ENCODE measurements at regions not wholly inside any gene's neighbourhood (a gene's known extent, or its start where the extent isn't known, plus 50 kb on each side); places are given as distances from the start of the nearest gene placed in this dataset.

DNA sequence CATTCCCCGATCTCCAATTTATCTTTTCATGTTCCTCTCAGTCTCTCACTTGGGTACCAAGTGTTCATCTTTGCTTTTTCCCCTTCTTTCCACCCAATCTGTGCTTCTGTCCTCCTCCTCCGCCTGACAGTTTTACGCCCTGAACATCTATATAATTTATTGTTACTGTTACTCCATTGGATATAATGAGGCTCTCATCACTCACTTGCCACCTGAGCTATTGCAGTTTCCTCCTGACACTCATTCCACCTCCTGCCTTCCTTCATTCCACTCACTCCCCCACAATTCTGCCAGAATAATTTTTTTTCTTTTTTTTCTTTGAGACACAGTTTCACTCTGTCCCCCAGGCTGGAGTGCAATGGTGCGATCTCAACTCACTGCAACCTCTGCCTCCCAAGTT lies 77.6 kb upstream of the SORBS2 start:
- no peak for DNase-seq (ENCODE audit: low read depth)
- in situ Hi-C loops (cut with HindIII; ENCODE audit: low pct_unique_long_range_greater_than_20kb, low sequenced_read_pairs), result no loop called here

DNA sequence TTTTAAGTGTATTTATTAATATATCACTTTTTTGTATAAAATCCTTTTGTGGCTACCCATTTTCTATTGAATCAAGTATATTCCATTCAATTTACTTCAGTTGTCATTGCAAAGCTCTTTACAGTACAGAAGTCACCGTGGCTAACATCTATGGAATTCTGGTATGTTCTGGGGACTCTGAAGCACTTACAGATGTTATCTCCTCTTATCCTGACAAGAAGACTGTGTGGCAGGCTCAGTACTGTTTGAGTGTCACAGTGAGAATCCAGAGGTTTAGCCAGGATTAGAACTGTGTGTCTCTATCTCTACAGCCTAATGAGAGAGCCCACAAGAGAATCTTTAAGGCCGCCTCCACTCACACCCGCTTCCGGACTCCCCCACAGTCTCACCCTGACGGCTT lies 78.2 kb upstream of the SORBS2 start:
- no peak for DNase-seq (ENCODE audit: low read depth)
- in situ Hi-C loops (cut with HindIII; ENCODE audit: low pct_unique_long_range_greater_than_20kb, low sequenced_read_pairs), result no loop called here

DNA sequence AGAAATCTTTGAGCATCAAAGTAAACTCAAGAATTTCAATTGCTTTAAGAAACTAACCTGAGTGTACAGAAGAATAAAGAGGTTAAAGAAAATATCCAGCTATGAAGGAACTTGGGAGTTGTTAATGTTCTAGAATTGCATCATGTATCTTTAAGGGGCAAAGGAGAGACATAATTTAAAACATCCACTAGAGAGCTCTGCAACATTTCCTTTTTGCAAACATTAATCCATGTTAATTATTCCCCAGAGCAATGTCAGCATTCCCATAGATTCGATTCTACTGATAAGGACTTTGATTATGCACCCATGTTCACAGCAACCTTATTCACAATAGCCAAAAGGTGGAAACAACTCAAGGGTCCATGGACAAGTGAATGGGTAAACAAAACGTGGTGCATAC lies 80.2 kb upstream of the SORBS2 start:
- in situ Hi-C loops (cut with HindIII; ENCODE audit: low pct_unique_long_range_greater_than_20kb, low sequenced_read_pairs), result no loop called here
- DNase-seq (ENCODE audit: low read depth), result peak; percentile 18

DNA sequence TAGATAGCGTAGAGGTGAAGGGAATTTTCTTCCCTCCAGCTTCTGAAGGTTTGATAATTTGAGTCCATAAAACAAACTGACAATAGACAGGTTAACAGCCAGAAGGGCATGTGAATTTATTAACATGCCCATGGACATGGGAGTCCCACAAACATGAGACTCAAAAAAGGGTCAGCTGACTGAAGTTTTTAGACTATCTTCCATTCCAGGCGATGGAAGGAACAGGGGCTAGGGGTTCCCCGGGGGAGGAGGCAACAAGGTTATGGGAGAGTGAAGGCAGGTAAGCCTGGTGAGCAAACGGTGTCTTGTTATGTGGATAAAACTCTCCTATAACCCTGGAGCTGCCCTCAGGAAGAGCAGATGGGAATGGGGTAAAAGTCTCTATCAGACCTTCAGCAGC lies 81.5 kb upstream of the SORBS2 start:
- no peak for DNase-seq (ENCODE audit: low read depth)
- in situ Hi-C loops (cut with HindIII; ENCODE audit: low pct_unique_long_range_greater_than_20kb, low sequenced_read_pairs), result no loop called here

DNA sequence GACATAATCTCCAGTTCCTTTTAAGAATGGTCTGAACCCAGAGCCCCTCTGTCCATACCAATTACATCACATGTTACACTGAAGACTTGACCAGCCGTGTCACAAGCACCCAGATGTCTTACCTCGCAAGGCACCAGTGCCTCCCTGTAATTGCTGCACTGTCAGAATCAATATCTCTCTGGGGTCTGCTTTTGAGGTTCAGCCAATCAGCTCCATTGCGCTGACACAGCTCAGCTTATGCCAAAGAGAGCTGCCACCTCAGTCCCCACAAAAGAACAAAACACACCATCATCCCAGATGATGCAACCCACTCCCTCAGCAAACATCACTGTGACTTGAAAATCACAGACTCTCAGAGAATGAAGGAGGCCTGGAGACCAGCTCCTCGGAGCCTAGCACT lies 82.5 kb upstream of the SORBS2 start:
- DNase-seq (ENCODE audit: low read depth), result no peak
- in situ Hi-C loops (cut with HindIII; ENCODE audit: low pct_unique_long_range_greater_than_20kb, low sequenced_read_pairs), result no loop called here

DNA sequence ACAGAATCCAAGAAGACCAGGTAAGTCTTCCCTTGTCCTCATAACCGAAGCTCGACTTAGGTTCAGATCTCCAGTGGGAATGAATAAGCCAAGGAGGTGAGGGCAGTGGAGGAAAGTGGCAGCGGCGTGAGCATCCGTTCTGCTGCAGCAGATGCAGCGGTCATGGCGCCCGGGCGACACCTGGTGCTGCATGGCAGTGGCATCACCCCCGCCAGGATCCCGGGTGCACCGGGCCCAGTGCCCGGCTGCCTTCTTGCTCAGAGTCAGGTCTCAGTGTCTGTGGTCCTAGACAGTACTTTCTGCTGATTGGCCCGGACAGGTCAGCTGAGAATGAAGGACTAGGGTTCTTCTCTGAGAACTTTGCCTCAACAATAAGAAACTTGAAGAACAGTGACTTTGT lies 83.4 kb upstream of the SORBS2 start:
- DNase-seq (ENCODE audit: low read depth), result no peak
- in situ Hi-C loops (cut with HindIII; ENCODE audit: low pct_unique_long_range_greater_than_20kb, low sequenced_read_pairs), result no loop called here

DNA sequence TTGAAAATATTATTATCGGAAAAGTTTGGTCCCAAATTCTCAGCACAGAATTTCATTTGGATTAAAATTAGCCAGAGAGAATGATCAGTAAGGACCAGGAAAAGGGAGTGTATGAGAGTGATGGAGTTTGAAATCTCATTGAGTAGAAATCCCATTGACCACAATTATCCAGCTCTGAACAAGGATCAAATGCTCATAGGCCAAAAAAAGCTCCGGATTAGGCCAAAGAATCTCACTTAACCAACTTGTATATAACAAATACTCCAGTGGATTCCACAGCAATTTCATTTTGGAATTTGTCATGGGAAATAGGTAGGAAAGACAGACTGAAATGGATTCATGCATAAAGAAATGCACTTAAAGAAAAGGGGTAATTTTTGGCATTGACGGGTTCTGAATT lies 83.9 kb upstream of the SORBS2 start:
- no peak for DNase-seq (ENCODE audit: low read depth)
- in situ Hi-C loops (cut with HindIII; ENCODE audit: low pct_unique_long_range_greater_than_20kb, low sequenced_read_pairs), result no loop called here

DNA sequence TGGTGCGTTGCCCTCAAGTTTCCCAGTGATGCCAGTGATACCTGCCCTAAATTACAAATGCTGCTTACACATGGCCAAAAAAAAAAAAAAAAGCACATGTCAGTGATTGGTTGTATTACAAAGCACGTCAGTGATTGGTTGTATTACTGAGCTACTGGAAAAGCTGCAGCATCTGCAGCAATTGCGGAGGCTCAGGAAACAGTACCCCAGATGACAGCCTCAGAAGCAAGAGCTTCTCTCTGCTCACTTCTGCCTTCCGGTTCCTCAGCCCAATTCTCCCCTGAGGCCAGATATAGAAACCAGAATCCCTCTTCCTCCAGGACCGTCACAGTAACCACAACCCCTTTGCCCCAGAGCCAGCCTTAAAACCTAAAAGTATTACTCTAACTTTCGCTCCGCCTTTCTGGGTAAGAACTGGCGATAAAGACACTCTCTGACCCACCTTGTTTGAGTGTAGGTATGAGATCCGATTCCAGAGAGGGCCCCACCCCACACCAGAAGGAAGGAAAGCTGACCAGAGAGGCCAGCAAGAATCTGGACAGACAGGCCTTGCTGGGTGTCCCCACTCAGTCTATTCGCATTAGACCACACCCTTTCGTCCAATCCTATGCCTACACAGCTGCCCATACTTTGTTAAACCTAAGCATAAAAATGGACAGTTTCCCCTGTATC lies 85.0 kb upstream of the SORBS2 start:
- in situ Hi-C loops (cut with HindIII; ENCODE audit: low pct_unique_long_range_greater_than_20kb, low sequenced_read_pairs), result no loop called here
- DNase-seq (ENCODE audit: low read depth), result no peak

DNA sequence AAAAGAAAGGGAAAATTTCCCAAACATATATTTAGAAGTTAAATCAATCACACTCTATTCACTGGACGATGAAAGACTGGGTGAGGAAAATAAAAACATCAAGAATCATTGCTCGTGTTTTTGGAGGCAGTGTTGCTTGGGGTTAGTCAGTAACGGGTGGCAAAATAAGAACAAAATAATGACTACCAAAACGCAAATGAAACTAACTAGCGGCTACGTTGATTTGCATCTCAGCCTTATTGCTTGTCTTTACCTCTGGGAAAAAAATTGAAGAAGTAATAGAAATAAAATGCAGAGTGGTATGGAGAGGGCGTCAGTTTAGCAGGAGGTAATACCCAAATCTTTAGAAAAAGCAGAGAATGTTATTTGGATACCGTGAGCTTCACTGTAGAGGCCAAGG lies 86.4 kb upstream of the SORBS2 start:
- in situ Hi-C loops (cut with HindIII; ENCODE audit: low pct_unique_long_range_greater_than_20kb, low sequenced_read_pairs), result no loop called here
- no peak for DNase-seq (ENCODE audit: low read depth)

DNA sequence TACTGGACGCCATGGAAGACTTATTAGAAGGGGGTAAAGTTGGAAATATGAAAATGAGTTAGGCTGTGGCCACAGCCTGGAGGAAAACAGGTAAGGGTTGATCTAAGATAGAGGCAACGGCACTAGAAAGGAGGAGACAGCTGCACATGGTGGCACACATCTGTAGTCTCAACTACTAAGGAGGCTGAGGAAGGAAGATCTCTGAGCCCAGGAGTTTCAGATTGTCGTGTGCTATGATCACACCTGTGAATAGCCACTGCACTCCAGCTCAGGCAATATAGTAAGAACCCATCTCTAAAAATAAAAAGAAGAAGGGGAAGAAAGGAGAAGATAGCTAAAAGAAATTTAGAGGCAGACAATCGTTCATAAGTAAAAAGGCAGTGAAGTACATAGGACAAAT lies 87.8 kb upstream of the SORBS2 start:
- in situ Hi-C loops (cut with HindIII; ENCODE audit: low pct_unique_long_range_greater_than_20kb, low sequenced_read_pairs), result no loop called here
- DNase-seq (ENCODE audit: low read depth), result no peak

DNA sequence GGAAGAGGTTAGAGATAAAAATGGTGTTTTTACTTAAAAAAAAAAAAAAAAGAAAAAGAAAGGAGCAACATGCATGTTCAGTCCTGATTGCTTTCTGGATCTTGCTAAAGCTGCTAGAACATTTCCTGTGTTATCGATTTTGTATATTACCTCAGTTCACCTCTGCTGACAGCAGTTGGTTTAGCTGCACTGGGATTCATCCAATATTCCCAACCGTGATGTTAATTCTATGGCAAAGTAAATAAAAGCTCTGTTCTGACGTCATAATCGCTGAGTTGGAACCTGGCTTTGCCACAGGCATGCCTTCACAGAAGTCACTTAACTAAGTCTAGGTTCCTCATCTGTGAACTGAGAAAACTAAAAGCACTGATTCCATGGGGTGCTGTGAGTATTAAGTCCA lies 90.7 kb upstream of the SORBS2 start:
- in situ Hi-C loops (cut with HindIII; ENCODE audit: low pct_unique_long_range_greater_than_20kb, low sequenced_read_pairs), result no loop called here
- DNase-seq (ENCODE audit: low read depth), result peak; percentile 67

DNA sequence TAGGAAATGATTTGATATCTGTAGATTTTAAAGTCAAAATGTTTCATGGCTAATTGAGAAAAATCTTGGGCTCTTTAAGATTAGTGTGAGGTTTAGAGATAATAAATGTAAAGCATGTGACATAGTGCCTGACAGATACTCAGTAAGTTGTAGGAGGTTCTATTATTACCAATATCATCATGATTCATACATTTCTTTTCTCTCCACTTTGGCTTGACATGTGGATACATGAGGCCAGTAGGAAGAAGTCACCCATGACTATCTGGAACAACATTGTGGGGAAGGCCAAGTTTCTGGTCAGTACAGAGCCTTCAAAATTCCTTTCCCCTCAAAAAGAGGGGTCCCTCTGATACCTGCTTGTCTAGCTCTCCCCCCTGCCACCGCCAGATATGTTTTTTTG lies 91.2 kb upstream of the SORBS2 start:
- peak; percentile 35 for DNase-seq (ENCODE audit: low read depth)
- in situ Hi-C loops (cut with HindIII; ENCODE audit: low pct_unique_long_range_greater_than_20kb, low sequenced_read_pairs), result no loop called here

DNA sequence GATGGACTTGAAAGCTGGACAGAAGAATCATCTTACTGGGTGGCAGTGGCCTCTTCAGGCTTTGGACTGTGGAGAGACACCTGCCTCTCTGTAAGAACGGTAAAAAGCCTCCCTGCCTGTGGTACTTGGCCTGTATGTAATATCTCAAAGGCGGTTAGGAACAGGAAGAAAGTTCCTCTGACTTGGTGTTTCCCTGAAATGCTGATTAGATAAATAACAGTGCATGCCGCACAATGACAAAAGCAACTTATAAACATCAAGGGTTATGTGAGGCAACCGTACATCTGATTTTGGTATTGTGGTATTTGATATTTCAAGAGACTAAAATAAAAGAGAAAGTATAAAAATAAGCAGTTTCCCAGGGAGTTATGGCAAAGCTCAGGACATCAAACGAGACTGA lies 92.4 kb upstream of the SORBS2 start:
- no peak for DNase-seq (ENCODE audit: low read depth)
- in situ Hi-C loops (cut with HindIII; ENCODE audit: low pct_unique_long_range_greater_than_20kb, low sequenced_read_pairs), result no loop called here

DNA sequence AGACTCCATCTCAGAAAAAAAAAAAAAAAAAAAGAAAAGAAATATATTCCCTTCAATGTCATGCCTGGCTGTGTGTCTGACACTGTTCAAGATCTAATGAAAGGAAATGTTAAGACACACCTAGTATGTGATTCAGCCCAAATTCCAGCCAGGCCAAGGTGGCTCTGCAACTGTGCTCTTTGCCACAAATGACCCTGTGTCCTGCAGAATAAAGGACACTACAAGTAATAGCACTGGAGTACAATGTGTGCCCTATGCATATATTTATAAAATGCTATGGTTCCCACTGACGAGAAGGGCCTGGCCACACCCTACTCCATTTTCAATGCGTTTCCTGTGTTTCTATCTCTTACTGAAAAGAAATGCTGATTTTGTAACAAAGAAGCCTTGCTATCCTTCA lies 98.0 kb upstream of the SORBS2 start:
- no peak for DNase-seq (ENCODE audit: low read depth)
- in situ Hi-C loops (cut with HindIII; ENCODE audit: low pct_unique_long_range_greater_than_20kb, low sequenced_read_pairs), result no loop called here

DNA sequence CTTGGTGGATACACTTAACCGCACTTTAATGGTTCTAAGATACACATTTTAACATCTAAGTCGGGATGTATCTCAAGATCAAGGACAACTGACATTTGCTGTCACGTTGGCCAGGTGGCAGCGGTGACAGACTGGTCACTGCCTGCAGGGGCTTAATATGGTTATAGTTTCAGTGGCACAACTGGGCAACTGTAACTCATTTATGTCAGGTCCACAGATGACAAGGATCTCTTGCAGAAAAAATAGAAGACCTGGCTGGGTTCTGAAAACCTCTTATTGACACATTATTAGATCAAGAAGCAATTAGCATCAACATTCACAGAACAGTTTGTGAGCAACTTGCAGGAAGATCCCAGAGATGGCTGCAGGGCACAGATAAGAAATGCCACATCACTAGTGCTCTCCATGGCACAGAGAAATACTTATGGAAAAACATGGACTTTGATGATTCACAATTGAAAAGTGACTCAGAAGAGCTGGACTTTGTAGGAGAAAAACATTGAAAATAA lies 99.6 kb upstream of the SORBS2 start:
- in situ Hi-C loops (cut with HindIII; ENCODE audit: low pct_unique_long_range_greater_than_20kb, low sequenced_read_pairs), result no loop called here
- DNase-seq (ENCODE audit: low read depth), result peak; percentile 26

DNA sequence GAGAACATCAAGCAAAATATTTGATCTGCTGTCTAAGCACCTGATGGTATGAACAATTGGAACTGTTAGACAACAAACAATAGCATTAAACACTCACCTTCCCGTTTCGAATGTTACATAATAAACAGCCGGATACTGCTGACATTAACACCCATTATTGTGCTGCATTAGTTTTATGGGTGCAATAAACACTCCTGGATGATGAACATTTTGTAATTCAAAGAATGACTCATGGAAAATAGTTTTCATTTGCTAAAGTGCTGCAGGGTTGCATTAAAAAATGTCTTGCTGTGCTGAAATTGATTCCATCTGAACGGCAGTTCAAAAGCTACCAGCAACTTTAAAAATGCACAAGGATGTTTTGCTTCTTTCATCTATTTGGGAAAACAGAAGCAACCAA lies 100.8 kb upstream of the SORBS2 start:
- in situ Hi-C loops (cut with HindIII; ENCODE audit: low pct_unique_long_range_greater_than_20kb, low sequenced_read_pairs), result no loop called here
- no peak for DNase-seq (ENCODE audit: low read depth)

DNA sequence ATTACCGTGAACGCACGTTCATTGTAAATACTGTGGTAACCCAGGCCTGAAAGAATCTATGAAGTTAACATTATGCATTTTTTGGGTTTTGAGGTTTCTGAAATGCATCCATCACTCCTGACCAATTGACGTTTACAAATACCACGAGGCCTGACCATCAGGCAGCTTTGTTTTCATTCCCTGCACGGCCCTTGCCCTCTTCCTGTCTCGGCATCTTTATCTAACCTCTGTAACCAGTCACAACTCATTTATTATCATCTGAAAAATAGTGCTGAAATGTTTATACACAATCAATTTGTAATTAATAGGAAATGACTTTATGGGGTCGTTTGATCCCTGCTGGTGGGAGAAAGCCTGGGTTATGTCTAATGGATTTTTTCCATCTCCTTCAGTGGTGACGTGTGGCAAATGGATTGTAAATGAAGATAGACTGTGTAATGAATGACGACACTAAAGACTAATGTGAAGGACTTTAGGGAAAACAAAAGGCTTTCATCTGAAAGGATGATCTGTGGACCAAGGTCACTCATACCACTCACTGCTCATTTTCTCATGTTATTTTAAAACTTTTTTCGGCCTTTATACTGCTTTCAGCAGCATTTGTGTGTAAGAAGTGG lies 102.7 kb upstream of the SORBS2 start:
- DNase-seq (ENCODE audit: low read depth), result peak; percentile 86
- in situ Hi-C loops (cut with HindIII; ENCODE audit: low pct_unique_long_range_greater_than_20kb, low sequenced_read_pairs), result no loop called here

DNA sequence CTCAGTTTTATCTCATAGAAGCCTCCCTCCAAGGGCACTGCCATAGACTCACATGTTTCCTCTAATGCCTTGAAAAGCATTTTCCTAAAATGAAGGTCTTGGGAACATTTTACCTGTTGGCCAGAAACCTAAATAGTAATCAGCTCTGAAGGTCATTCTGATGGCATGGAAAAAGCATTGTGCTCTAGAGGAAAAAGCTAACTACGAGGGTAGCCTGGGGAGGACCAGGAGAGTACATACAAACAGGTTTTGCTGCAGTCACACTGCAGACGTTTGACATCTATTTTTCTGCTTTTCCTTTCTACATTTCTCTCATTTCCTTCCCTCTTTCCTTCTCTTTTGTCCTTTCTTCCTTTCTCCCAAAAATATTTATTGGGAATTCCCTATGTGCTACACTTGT lies 103.3 kb upstream of the SORBS2 start:
- in situ Hi-C loops (cut with HindIII; ENCODE audit: low pct_unique_long_range_greater_than_20kb, low sequenced_read_pairs), result no loop called here
- DNase-seq (ENCODE audit: low read depth), result no peak

DNA sequence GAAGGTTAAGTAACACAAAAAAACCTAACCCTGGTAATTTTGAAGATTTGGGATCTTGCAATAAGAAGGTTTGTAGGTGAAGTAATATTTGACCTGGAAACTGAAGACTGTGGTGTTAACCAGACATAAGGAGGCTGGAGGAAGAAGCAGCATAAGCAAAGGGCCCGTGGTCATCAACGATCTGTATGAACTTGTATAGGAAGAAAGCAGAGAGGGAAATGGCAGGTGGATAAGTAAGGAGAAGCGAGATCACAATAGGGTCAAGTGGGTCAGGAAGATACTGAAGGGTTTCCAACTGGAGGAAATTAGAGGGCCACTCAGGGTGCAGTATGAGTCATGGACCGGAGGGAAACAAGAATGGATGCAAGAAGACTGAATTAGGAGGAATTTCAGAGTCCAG lies 103.8 kb upstream of the SORBS2 start:
- in situ Hi-C loops (cut with HindIII; ENCODE audit: low pct_unique_long_range_greater_than_20kb, low sequenced_read_pairs), result no loop called here
- no peak for DNase-seq (ENCODE audit: low read depth)

DNA sequence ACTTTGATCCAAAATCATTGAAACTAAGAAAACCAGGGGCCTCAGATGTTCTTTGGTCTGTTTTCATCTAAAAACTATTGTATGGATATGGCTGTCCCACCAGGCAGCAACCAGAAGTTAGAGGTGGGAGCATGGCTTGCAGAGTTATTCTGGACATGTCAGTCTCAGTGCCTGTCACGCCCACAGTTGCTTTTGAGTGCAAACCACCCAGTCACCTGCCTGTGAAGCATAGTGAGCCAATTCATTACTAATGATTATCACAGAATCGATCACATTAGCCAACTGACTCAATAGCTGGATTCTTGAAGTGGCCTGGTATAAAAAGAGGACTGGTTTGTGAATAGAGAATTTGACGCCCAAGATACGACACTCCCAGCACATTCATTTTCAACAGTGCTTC lies 104.2 kb upstream of the SORBS2 start:
- DNase-seq (ENCODE audit: low read depth), result no peak
- in situ Hi-C loops (cut with HindIII; ENCODE audit: low pct_unique_long_range_greater_than_20kb, low sequenced_read_pairs), result no loop called here

Data from Caki2 (cell line).